Transverse colon (tissue), 4 donors: ENCODE measurements at regions not wholly inside any gene's neighbourhood (a gene's known extent, or its start where the extent isn't known, plus 50 kb on each side); places are given as distances from the start of the nearest gene placed in this dataset.

Source experiments
- DNase-seq: peaks from one replicate; pipeline ENCODE4 v3.0.0-alpha.2; 2019
- H3K27ac ChIP-seq, 4 donors: fragments of 200-600 bp; sonication (generic); 2 replicates each; pipeline ENCODE4 v1.5.1; 2016 to 2018; ENCODE audit warnings: inconsistent platforms in 4 of 4
- H3K27me3 ChIP-seq: fragments of 200-600 bp; sonication (generic); 2 replicates; pipeline ENCODE4 v1.5.1; 2017; ENCODE audit warnings: inconsistent platforms
- H3K36me3 ChIP-seq, 4 donors: fragments of 200-600 bp; sonication (generic); 2 replicates each; pipeline ENCODE4 v1.5.1; 2017 to 2019; ENCODE audit warnings: inconsistent platforms in 4 of 4
- H3K4me1 ChIP-seq, 4 donors: fragments of 200-600 bp; sonication (generic); 2 replicates each; pipeline ENCODE4 v1.5.1; 2017 to 2020; ENCODE audit warnings: inconsistent platforms in 4 of 4
- H3K4me3 ChIP-seq, 4 donors: fragments of 200-600 bp; sonication (generic); 1 replicate in 1 of 4; 2 replicates in 3 of 4; pipeline versions ENCODE4 v1.5.1 to v1.6.1; 2017 to 2019; ENCODE audit warnings: inconsistent platforms in 4 of 4
- H3K9me3 ChIP-seq, 2 donors: fragments of 200-600 bp; sonication (generic); 2 replicates each; pipeline ENCODE4 v1.5.1; 2017 to 2019; ENCODE audit warnings: inconsistent platforms in 2 of 2
- EP300 ChIP-seq: sonication (generic); formaldehyde crosslinking; IDR thresholded peaks from one replicate; pipeline ENCODE4 v1.6.1; 2017; ENCODE audit warnings: antibody characterized with exemption, low read depth
- POLR2A ChIP-seq: fragments of 450-650 bp; IDR thresholded peaks from one replicate; pipeline ENCODE4 v1.6.1; 2016; ENCODE audit warnings: antibody characterized with exemption, mild to moderate bottlenecking, moderate library complexity
- POLR2AphosphoS5 ChIP-seq, 3 donors: sonication (generic); formaldehyde crosslinking; IDR thresholded peaks; one replicate each; pipeline ENCODE4 v1.6.1; 2016; ENCODE audit warnings: antibody characterized with exemption in 3 of 3
- WGBS, 2 donors: methylation state at CpG; one replicate each; pipeline ENCODE4 v1.1.5; 2018; ENCODE audit warnings: low coverage in 1 of 2; 5-methylcytosine and 5-hydroxymethylcytosine counted together
- in situ Hi-C, 4 donors: fragments of 200-750 bp; cut with MboI; loops; one replicate each; pipeline versions ENCODE4 v1.15.0 to v1.15.1; 2017; ENCODE audit warnings: low sequenced_read_pairs in 3 of 4, low pct_ligation_motif_present in 1 of 4, low pct_unique_long_range_greater_than_20kb in 1 of 4
- intact Hi-C: fragments of 100-400 bp; cut with DNase I; formaldehyde crosslinking; loops from one replicate; pipeline ENCODE4 v1.15.1; 2023; ENCODE audit warnings: low total_unique reads
- TF ChIP-seq, protein P1 (sequence below), 5 experiments: fragments of 200-600 bp in 3 of 5; fragments of 450-650 bp in 2 of 5; sonication (generic) in 3 of 5; IDR thresholded peaks; 1 replicate in 2 of 5; 2 replicates in 3 of 5; pipeline ENCODE4 v1.5.1; 2016 to 2017; ENCODE audit warnings: antibody characterized with exemption in 5 of 5, inconsistent platforms in 3 of 5, mild to moderate bottlenecking in 2 of 5, moderate library complexity in 1 of 5

DNA sequence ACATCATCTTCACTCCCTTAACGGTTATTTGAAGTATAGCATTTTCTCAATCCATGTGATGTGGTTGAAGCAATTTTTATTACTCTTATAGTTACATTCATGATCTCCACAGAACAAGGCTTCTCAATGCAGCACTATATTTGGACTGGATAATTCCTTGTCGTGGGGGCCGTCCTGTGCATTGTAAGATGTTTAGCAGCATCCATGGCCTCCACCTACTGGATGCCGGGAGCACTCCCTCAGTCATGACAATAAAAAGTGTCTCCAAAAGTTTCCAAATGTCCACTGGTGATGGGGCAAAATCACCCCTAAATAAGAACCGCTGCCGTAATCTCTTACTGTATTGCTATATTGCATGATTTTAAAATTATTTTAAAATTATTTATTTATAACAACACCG, 110.6 kb upstream of the DDX18 start:
- no peaks in the 10 kb centered on the region for H3K27me3 ChIP-seq
- TF ChIP-seq EP300 = no peak
- TF ChIP-seq POLR2AphosphoS5 (IDR thresholded peaks at IDR 0.05) = no peak
- TF ChIP-seq, protein P1, sequence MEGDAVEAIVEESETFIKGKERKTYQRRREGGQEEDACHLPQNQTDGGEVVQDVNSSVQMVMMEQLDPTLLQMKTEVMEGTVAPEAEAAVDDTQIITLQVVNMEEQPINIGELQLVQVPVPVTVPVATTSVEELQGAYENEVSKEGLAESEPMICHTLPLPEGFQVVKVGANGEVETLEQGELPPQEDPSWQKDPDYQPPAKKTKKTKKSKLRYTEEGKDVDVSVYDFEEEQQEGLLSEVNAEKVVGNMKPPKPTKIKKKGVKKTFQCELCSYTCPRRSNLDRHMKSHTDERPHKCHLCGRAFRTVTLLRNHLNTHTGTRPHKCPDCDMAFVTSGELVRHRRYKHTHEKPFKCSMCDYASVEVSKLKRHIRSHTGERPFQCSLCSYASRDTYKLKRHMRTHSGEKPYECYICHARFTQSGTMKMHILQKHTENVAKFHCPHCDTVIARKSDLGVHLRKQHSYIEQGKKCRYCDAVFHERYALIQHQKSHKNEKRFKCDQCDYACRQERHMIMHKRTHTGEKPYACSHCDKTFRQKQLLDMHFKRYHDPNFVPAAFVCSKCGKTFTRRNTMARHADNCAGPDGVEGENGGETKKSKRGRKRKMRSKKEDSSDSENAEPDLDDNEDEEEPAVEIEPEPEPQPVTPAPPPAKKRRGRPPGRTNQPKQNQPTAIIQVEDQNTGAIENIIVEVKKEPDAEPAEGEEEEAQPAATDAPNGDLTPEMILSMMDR (IDR thresholded peaks at IDR 0.05) = no peak
- no peak for TF ChIP-seq POLR2A
- H3K4me3 ChIP-seq = no peak overlapping the region
- DNase-seq = no peak
- in situ Hi-C loops = no loop called here
- intact Hi-C loops = no loop called here
- H3K27ac ChIP-seq = no peak overlapping the region
- 78 to 87% methylated on average over 5 to 7 of the region's 7 CpGs for WGBS, 2 donors
- H3K36me3 ChIP-seq = no peaks in the 10 kb centered on the region
- H3K4me1 ChIP-seq = no peaks in the 10 kb centered on the region
- no peaks in the 10 kb centered on the region for H3K9me3 ChIP-seq

DNA sequence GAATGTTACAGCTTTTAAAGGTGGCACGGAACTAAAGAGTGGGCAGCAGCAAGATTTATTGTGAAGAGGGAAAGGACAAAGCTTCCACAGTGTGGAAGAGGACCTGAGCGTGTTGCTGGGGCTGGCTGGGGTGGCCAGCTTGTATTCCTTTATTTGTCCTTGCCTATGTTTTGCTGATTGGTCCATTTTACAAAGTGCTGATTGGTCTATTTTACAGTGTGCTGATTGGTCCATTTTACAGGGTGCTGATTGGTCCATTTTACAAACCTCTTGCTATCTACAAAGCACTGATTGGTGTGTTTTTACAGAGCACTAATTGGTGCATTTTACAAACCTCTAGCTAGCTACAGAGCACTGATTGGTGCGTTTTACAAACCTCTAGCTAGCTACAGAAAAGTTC, 109.7 kb upstream of the DDX18 start:
- intact Hi-C loops = no loop called here
- 84 to 92% methylated on average over 2 to 3 of the region's 3 CpGs for WGBS, 2 donors

DNA sequence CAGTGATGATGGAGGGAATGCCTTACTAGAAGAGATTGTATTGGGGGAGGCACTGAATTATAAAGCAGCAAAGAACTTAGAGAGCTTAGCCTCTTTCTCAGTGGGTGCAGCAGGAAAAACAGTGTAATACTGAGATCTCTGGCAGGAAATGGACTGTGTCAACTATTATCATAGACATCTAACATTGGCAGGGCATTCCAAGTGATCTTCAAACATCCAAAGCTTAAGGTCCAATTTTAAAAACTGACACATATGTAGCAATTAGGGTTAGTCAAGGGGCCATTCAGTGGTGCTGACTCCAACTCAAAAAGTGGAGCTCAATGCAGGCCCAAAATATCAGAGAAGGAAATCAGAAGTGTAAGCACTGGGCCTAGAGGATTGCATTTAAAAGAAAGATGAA, 106.6 kb upstream of the DDX18 start:
- Histone ChIP-seq H3K4me1 (no peaks in the 10 kb centered on the region), H3K27ac (no peak overlapping the region), H3K27me3 (no peaks in the 10 kb centered on the region), H3K9me3 (no peaks in the 10 kb centered on the region), H3K36me3 (no peaks in the 10 kb centered on the region), H3K4me3 (no peak overlapping the region)
- DNase-seq = no peak
- TF ChIP-seq POLR2AphosphoS5 (IDR thresholded peaks at IDR 0.05) (no peak), POLR2A (no peak), EP300 (no peak)
- TF ChIP-seq, protein P1 (IDR thresholded peaks at IDR 0.05) = no peak
- in situ Hi-C loops (no loop called here), intact Hi-C loops (no loop called here)

More for the DNA sequence above, 109.7 kb upstream of the DDX18 start:
- no peak overlapping the region for H3K27ac ChIP-seq
- H3K9me3 ChIP-seq = no peaks in the 10 kb centered on the region
- in situ Hi-C loops = no loop called here
- no peaks in the 10 kb centered on the region for H3K4me1 ChIP-seq
- H3K4me3 ChIP-seq = no peak overlapping the region
- no peaks in the 10 kb centered on the region for H3K36me3 ChIP-seq
- no peaks in the 10 kb centered on the region for H3K27me3 ChIP-seq
- DNase-seq = no peak
- TF ChIP-seq POLR2A (no peak), EP300 (no peak), POLR2AphosphoS5 (IDR thresholded peaks at IDR 0.05) (no peak)
- TF ChIP-seq, protein P1 (IDR thresholded peaks at IDR 0.05) = no peak

DNA sequence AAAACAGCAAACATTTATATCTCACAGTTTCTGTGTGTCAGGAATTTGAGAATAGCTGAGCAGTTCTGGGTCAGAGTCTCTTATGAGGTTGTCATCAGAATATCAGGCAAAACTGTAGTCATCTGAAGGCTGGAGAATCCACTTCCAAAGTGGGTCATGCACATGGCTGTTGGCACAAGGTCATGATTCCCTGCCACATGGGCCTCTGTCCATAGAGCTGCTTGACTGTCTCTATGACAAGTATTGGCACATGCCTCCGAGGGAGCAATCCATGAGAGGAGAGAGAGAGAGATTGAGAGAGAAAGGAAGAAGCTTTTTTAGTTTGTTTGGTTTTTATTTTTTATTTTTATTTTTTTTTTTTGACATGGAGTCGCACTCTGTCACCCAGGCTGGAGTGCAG, 101.8 kb upstream of the DDX18 start:
- H3K27ac ChIP-seq = no peak overlapping the region
- no peaks in the 10 kb centered on the region for H3K36me3 ChIP-seq
- no peaks in the 10 kb centered on the region for H3K9me3 ChIP-seq
- no peak overlapping the region for H3K4me3 ChIP-seq
- WGBS, 2 donors = 50 to 86% methylated on average over 2 of the region's 2 CpGs
- intact Hi-C loops (no loop called here), in situ Hi-C loops (no loop called here)
- H3K4me1 ChIP-seq = no peaks in the 10 kb centered on the region
- TF ChIP-seq EP300 = no peak
- no peak for TF ChIP-seq POLR2AphosphoS5 (IDR thresholded peaks at IDR 0.05)
- TF ChIP-seq, protein P1 (IDR thresholded peaks at IDR 0.05) = no peak
- no peak for TF ChIP-seq POLR2A
- DNase-seq = no peak
- no peaks in the 10 kb centered on the region for H3K27me3 ChIP-seq
